ENCODE measurements at regions not wholly inside any gene's neighbourhood (a gene's known extent, or its start where the extent isn't known, plus 50 kb on each side); places are given as distances from the start of the nearest gene placed in this dataset.

DNA sequence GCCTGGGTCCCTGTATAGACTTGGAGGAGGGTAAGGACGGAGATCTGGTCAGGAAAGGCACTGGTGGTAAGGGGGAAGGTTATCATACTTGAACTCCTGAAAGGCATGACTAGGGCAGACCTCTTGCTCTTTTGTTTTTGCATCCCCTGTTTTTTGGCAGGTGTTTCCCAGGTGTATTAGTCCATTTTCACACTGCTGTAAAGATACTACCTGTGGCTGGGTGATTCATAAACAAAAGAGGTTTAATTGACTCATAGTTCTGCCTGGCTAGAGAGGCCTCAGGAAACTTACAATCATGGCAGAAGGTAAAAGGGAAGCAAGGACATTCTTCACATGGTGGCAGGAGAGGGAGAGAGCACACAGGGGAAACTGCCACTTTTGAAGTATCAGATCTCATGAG is 57.2 kb upstream of the APOBEC4 start (continued):
- TF ChIP-seq, protein P1, sequence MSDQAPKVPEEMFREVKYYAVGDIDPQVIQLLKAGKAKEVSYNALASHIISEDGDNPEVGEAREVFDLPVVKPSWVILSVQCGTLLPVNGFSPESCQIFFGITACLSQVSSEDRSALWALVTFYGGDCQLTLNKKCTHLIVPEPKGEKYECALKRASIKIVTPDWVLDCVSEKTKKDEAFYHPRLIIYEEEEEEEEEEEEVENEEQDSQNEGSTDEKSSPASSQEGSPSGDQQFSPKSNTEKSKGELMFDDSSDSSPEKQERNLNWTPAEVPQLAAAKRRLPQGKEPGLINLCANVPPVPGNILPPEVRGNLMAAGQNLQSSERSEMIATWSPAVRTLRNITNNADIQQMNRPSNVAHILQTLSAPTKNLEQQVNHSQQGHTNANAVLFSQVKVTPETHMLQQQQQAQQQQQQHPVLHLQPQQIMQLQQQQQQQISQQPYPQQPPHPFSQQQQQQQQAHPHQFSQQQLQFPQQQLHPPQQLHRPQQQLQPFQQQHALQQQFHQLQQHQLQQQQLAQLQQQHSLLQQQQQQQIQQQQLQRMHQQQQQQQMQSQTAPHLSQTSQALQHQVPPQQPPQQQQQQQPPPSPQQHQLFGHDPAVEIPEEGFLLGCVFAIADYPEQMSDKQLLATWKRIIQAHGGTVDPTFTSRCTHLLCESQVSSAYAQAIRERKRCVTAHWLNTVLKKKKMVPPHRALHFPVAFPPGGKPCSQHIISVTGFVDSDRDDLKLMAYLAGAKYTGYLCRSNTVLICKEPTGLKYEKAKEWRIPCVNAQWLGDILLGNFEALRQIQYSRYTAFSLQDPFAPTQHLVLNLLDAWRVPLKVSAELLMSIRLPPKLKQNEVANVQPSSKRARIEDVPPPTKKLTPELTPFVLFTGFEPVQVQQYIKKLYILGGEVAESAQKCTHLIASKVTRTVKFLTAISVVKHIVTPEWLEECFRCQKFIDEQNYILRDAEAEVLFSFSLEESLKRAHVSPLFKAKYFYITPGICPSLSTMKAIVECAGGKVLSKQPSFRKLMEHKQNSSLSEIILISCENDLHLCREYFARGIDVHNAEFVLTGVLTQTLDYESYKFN (CRISPR knock-in tag; conservative IDR thresholded peaks at IDR 0.05), result no peak
- no peak for TF ChIP-seq POLR2AphosphoS5 (IDR thresholded peaks at IDR 0.05; ENCODE audit: low read depth, low read length)
- TF ChIP-seq EED (CRISPR knock-in tag; IDR thresholded peaks at IDR 0.05), result no peak
- no peak for TF ChIP-seq KAT2B (IDR thresholded peaks at IDR 0.05; ENCODE audit: borderline replicate concordance, low read depth, low read length)
- TF ChIP-seq MIER3 (CRISPR knock-in tag; IDR thresholded peaks at IDR 0.05; ENCODE audit: borderline replicate concordance), result no peak
- no peak for TF ChIP-seq TGIF2 (CRISPR knock-in tag; IDR thresholded peaks at IDR 0.05)
- TF ChIP-seq FIP1L1 (IDR thresholded peaks at IDR 0.05; ENCODE audit: borderline replicate concordance, insufficient read depth, low read depth, low read length), result no peak
- TF ChIP-seq ZNF101 (CRISPR knock-in tag; IDR thresholded peaks at IDR 0.05; ENCODE audit: borderline replicate concordance, low read depth), result no peak
- no peak for TF ChIP-seq NAIF1 (CRISPR knock-in tag; IDR thresholded peaks at IDR 0.05; ENCODE audit: borderline replicate concordance)
- no peak for TF ChIP-seq ZNF225 (CRISPR knock-in tag; IDR thresholded peaks at IDR 0.05)
- TF ChIP-seq POLR2G (IDR thresholded peaks at IDR 0.05; ENCODE audit: low read depth, low read length), result no peak
- TF ChIP-seq, protein P2, sequence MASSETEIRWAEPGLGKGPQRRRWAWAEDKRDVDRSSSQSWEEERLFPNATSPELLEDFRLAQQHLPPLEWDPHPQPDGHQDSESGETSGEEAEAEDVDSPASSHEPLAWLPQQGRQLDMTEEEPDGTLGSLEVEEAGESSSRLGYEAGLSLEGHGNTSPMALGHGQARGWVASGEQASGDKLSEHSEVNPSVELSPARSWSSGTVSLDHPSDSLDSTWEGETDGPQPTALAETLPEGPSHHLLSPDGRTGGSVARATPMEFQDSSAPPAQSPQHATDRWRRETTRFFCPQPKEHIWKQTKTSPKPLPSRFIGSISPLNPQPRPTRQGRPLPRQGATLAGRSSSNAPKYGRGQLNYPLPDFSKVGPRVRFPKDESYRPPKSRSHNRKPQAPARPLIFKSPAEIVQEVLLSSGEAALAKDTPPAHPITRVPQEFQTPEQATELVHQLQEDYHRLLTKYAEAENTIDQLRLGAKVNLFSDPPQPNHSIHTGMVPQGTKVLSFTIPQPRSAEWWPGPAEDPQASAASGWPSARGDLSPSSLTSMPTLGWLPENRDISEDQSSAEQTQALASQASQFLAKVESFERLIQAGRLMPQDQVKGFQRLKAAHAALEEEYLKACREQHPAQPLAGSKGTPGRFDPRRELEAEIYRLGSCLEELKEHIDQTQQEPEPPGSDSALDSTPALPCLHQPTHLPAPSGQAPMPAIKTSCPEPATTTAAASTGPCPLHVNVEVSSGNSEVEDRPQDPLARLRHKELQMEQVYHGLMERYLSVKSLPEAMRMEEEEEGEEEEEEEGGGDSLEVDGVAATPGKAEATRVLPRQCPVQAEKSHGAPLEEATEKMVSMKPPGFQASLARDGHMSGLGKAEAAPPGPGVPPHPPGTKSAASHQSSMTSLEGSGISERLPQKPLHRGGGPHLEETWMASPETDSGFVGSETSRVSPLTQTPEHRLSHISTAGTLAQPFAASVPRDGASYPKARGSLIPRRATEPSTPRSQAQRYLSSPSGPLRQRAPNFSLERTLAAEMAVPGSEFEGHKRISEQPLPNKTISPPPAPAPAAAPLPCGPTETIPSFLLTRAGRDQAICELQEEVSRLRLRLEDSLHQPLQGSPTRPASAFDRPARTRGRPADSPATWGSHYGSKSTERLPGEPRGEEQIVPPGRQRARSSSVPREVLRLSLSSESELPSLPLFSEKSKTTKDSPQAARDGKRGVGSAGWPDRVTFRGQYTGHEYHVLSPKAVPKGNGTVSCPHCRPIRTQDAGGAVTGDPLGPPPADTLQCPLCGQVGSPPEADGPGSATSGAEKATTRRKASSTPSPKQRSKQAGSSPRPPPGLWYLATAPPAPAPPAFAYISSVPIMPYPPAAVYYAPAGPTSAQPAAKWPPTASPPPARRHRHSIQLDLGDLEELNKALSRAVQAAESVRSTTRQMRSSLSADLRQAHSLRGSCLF (CRISPR knock-in tag; IDR thresholded peaks at IDR 0.05; ENCODE audit: borderline replicate concordance), result no peak
- no peak for TF ChIP-seq HNRNPL (IDR thresholded peaks at IDR 0.05; ENCODE audit: low read depth, low read length)

Measured in HepG2 (cell line).